MM.1S (cell line): ENCODE measurements at regions not wholly inside any gene's neighbourhood (a gene's known extent, or its start where the extent isn't known, plus 50 kb on each side); places are given as distances from the start of the nearest gene placed in this dataset.

Experiments
- DNase-seq: peaks from one replicate; pipeline ENCODE4 v3.0.0-alpha.2; 2015
- H2AFZ ChIP-seq: fragments of 300-600 bp; sonication (generic); 2 replicates; pipeline ENCODE4 v1.6.0; 2016; ENCODE audit warnings: antibody characterized with exemption, low read length
- H3F3A ChIP-seq: fragments of 300-600 bp; sonication (generic); 2 replicates; pipeline ENCODE4 v1.6.1; 2016; ENCODE audit warnings: mild to moderate bottlenecking, antibody characterized with exemption, low read length, moderate library complexity, mixed read lengths; ENCODE audit not compliant: insufficient read depth
- H3K27ac ChIP-seq: fragments of 300-600 bp; sonication (generic); 2 replicates; pipeline ENCODE4 v1.5.1; 2016; ENCODE audit warnings: mild to moderate bottlenecking, low read length
- H3K27me3 ChIP-seq: fragments of 300-600 bp; sonication (generic); replicated peaks from 2 replicates; pipeline ENCODE4 v1.6.0; 2016; ENCODE audit warnings: low read length; ENCODE audit not compliant: insufficient read depth
- H3K36me3 ChIP-seq: fragments of 300-600 bp; sonication (generic); replicated peaks from 2 replicates; pipeline ENCODE4 v1.6.1; 2016; ENCODE audit warnings: mild to moderate bottlenecking, low read length, mixed read lengths; ENCODE audit not compliant: insufficient read depth
- H3K4me1 ChIP-seq: fragments of 300-600 bp; sonication (generic); 2 replicates; pipeline ENCODE4 v1.6.1; 2016; ENCODE audit warnings: low read length, mixed read lengths
- H3K4me2 ChIP-seq: fragments of 300-600 bp; sonication (generic); 2 replicates; pipeline ENCODE4 v1.6.0; 2016; ENCODE audit warnings: low read depth, low read length
- H3K4me3 ChIP-seq: fragments of 300-600 bp; sonication (generic); 2 replicates; pipeline ENCODE4 v1.5.1; 2016; ENCODE audit warnings: low read length, mixed read lengths
- H3K79me2 ChIP-seq: fragments of 300-600 bp; sonication (generic); 2 replicates; pipeline ENCODE4 v1.6.1; 2016; ENCODE audit warnings: mixed run types, low read length, mixed read lengths
- H3K9ac ChIP-seq: fragments of 300-600 bp; sonication (generic); 2 replicates; pipeline ENCODE4 v1.6.1; 2016; ENCODE audit warnings: low read length, mixed read lengths
- H3K9me2 ChIP-seq: fragments of 300-600 bp; sonication (generic); replicated peaks from 2 replicates; pipeline ENCODE4 v1.6.1; 2016; ENCODE audit warnings: mild to moderate bottlenecking, low read length, mixed read lengths; ENCODE audit not compliant: insufficient read depth
- H3K9me3 ChIP-seq: fragments of 300-600 bp; sonication (generic); replicated peaks from 2 replicates; pipeline ENCODE4 v1.6.1; 2016; ENCODE audit warnings: mild to moderate bottlenecking, low read length, mixed read lengths; ENCODE audit not compliant: insufficient read depth
- H4K20me1 ChIP-seq: fragments of 300-600 bp; sonication (generic); 2 replicates; pipeline ENCODE4 v1.6.1; 2016; ENCODE audit warnings: mild to moderate bottlenecking, low read length, moderate library complexity, mixed read lengths; ENCODE audit not compliant: insufficient read depth
- EZH2 ChIP-seq: fragments of 300-600 bp; sonication (generic); optimal IDR thresholded peaks from 2 replicates; pipeline ENCODE3; 2017; ENCODE audit warnings: low read depth, mild to moderate bottlenecking, antibody characterized with exemption, low read length, mixed read lengths
- EZH2phosphoT487 ChIP-seq: fragments of 300-600 bp; sonication (generic); IDR thresholded peaks from 2 replicates; pipeline ENCODE4 v1.6.1; 2018; ENCODE audit warnings: antibody characterized with exemption, low read length
- TF ChIP-seq, protein P1 (sequence below): fragments of 300-600 bp; sonication (generic); IDR thresholded peaks from 2 replicates; pipeline ENCODE4 v1.5.1; 2016; ENCODE audit warnings: antibody characterized with exemption, low read length, mixed read lengths

DNA sequence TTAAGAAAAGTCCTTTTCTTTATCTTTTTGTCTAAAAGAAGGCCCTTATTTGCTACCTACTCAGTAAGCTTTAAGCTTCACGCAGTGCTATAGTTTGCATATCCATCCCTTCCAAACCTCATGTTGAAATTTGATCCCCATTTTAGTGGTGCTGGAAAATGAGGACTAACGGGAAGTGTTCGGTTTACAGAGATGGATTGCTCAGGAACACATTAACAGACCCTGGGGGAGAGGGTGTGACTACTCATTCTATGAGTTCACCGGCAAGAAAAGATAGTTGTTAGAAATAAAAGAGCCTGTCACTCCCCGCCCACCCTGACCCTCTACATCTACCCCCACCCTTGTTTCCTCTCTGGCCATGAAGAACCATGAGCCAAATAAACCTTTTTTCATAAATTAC is 546.2 kb downstream of the MEI4 start:
- H3K9me2 ChIP-seq = no peaks in the 10 kb centered on the region
- no peak overlapping the region for H3K4me2 ChIP-seq
- DNase-seq = no peak
- H3K9me3 ChIP-seq = no peaks in the 10 kb centered on the region
- H3K79me2 ChIP-seq = no peaks in the 10 kb centered on the region
- H4K20me1 ChIP-seq = no peaks in the 10 kb centered on the region
- H3K9ac ChIP-seq = no peak overlapping the region
- H2AFZ ChIP-seq = no peak overlapping the region
- no peaks in the 10 kb centered on the region for H3F3A ChIP-seq
- H3K4me1 ChIP-seq = no peaks in the 10 kb centered on the region
- H3K27me3 ChIP-seq = no peaks in the 10 kb centered on the region
- no peak overlapping the region for H3K4me3 ChIP-seq
- TF ChIP-seq EZH2phosphoT487 = no peak
- TF ChIP-seq, protein P1, sequence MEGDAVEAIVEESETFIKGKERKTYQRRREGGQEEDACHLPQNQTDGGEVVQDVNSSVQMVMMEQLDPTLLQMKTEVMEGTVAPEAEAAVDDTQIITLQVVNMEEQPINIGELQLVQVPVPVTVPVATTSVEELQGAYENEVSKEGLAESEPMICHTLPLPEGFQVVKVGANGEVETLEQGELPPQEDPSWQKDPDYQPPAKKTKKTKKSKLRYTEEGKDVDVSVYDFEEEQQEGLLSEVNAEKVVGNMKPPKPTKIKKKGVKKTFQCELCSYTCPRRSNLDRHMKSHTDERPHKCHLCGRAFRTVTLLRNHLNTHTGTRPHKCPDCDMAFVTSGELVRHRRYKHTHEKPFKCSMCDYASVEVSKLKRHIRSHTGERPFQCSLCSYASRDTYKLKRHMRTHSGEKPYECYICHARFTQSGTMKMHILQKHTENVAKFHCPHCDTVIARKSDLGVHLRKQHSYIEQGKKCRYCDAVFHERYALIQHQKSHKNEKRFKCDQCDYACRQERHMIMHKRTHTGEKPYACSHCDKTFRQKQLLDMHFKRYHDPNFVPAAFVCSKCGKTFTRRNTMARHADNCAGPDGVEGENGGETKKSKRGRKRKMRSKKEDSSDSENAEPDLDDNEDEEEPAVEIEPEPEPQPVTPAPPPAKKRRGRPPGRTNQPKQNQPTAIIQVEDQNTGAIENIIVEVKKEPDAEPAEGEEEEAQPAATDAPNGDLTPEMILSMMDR = no peak
- no peak for TF ChIP-seq EZH2
- no peaks in the 10 kb centered on the region for H3K36me3 ChIP-seq
- H3K27ac ChIP-seq = no peak overlapping the region

DNA sequence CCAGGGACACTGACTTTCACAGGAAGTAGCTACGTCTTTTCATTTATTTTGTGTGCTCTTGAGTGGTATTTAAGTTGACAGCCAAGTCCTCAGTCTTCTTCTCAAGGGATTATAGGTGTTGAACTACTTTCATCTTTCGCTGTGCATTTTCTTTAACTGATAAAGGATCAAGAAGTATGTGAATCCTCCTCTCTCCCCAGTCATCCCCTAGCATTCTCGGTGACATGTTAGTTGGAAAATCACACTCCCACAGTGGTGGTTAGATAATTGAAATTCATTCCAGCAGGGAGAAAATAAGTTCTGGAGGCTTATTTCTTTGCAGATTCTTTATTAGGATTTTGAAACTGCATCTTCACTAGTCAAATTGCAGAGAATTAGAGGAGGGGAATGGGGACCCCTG is 569.4 kb downstream of the MEI4 start:
- Histone ChIP-seq H3K79me2 (no peaks in the 10 kb centered on the region), H3K27me3 (no peaks in the 10 kb centered on the region), H3K4me1 (no peaks in the 10 kb centered on the region), H3K9ac (no peak overlapping the region), H3K4me3 (no peak overlapping the region), H3K36me3 (no peaks in the 10 kb centered on the region), H3K4me2 (no peak overlapping the region), H4K20me1 (no peaks in the 10 kb centered on the region), H3F3A (no peaks in the 10 kb centered on the region), H3K27ac (no peak overlapping the region), H2AFZ (no peak overlapping the region), H3K9me3 (no peaks in the 10 kb centered on the region), H3K9me2 (no peaks in the 10 kb centered on the region)
- TF ChIP-seq EZH2phosphoT487 (no peak), EZH2 (no peak)
- TF ChIP-seq, protein P1 = no peak
- DNase-seq = no peak

DNA sequence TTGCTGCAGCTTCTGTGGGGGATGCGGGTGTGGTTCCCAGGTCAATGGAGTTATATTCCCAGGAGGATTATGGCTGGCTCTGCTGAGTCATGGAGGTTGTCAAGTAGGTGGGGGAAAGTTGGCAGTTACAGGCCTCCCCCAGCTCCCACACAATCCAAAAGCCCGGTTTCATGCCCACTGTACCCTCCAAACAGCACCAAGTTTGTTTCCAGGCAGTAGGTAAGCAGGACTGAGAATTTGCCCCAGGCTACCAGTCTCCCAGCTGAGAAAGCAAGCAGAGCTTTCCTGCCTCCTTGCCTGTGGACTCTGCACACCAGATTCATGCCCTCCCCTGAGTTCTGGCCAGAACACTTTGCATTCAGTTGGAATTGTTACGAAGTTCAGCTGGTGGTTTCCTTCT is 578.2 kb downstream of the MEI4 start:
- TF ChIP-seq, protein P1 = no peak
- no peak for TF ChIP-seq EZH2phosphoT487
- no peak for TF ChIP-seq EZH2
- Histone ChIP-seq H3K27me3 (no peaks in the 10 kb centered on the region), H3F3A (no peaks in the 10 kb centered on the region), H3K79me2 (no peaks in the 10 kb centered on the region), H3K4me1 (no peaks in the 10 kb centered on the region), H3K9me3 (no peaks in the 10 kb centered on the region), H3K36me3 (no peaks in the 10 kb centered on the region), H3K4me2 (no peak overlapping the region), H3K9ac (no peak overlapping the region), H3K27ac (no peak overlapping the region), H4K20me1 (no peaks in the 10 kb centered on the region), H3K4me3 (no peak overlapping the region), H3K9me2 (no peaks in the 10 kb centered on the region), H2AFZ (no peak overlapping the region)
- no peak for DNase-seq
